ENCODE measurements at regions not wholly inside any gene's neighbourhood (a gene's known extent, or its start where the extent isn't known, plus 50 kb on each side); places are given as distances from the start of the nearest gene placed in this dataset.
"Not testable (repeated sequence)": the region's sequence is repeated elsewhere in the genome, so short reads cannot be mapped to it uniquely, and the experiment has no call there.

DNA sequence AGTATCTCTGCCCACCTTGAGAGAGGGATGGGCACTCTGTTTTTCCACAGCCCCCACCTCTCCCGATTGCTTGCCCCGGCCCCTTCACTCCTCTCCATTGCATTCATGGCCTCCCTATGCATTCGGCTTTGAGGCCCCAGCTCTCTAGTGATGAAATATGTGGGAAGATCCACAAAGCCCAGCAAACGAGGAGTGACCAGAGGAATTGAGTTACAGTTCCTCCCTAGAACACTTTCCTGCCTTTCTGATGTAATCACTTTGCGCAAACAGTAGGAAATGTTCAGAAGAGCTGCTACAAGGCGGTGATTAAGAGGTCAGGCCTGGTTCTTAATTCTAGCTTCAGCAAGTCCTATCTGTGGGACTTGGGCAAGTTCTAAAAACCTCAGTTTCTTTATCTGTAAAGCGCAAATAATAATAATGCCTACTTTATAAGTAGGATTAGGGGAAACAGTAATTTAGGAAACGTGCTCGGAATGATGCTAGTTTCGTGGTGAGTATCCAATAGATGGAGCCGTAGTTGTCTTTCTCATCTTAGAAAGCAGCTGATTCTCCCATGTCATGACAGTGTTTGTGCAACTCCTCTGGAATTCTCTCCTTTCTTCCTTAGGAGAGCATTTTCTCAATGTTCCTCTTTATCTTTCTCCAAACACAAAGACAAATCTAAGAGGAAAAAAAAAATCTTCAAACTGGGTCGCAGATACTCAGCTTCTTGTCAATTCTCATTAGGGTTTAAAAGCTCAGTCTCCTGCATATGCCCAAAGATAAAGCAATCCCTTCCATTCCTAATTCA is 99.5 kb upstream of the MSX2 start:
- no peak for DNase-seq (ENCODE audit: low read depth in 2 of 2)

DNA sequence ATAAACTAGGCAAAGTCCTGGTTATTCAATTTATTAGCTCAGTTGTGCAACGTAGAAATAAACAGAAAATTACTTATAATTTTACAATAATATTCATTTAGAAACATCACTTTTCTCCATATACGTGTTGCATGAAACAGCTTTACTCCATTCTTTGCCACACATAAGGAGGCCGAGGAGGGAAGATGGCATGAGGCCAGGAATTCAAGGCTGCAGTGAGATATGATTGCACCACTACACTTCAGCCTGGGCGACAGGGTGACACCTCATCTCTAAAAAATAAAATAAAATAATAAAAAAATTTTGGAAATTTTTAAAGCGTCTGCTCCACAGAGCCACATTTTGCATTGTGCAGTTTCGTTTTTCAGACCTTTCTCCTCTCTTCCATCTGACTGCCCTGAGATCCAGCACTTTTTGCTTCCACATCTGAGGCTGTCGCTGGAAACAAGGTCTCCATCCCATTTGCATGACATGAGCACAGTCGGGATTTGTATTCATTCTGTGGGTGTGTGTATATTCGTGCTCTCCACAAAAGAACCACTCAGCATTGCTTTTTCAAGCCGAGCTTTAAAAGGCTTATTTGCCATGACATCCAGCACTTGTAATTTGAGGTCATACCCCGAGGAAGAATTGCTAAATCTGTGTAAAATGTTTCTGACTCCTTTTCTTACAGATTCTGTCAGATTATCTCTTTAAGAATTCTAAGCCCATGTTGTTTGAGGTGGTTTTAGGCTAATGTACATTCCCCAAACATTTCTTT is 98.6 kb upstream of the MSX2 start:
- no peak for DNase-seq (ENCODE audit: low read depth in 2 of 2)

DNA sequence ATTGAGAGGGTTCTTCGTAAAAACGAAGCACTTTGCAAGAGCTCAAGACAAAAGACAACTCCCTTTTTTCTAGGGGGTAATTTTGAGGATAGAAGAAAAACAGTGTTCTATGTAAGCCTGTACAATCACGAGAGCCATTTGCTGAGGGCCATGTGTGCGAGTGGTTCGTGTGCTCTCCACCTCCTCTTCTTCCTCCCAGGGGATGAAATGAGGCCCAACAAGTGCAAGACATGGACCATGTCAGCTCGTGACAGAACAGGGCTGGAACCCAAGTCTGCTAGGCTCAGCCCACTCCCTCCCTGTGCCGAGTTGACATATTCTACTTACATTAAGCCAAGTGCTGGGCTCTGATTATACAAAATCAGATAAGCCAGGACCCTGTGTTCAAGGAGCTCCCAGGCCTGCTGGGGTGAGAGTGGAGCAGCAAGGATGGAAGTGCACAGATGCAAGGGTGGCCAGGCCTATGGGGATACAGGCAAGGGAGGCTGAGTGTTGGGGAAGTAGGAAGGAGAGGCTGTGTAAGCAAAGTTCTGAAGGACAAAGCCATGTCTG is 97.9 kb upstream of the MSX2 start:
- no peak for DNase-seq (ENCODE audit: low read depth in 2 of 2)

DNA sequence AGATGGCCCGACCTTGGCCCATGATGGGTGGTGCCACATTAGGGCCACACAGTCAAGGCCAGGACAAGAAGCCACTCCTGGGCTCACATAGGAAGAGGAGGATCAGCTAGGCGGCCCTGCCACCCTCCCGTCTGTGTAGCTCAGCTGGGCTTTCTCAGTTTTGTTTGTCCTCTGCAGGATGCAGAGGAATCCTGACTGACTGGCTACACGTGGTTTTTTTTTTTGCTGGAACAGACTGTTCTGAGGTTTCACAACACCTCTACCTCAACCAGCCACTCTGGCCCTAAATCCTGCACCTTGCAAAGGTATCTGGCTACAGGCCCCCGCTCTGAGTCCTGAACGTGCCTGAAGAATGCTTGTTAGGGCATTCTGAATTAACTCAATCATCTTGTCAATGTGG is 88.3 kb upstream of the MSX2 start:
- DNase-seq (ENCODE audit: low read depth in 2 of 2), result no peak

DNA sequence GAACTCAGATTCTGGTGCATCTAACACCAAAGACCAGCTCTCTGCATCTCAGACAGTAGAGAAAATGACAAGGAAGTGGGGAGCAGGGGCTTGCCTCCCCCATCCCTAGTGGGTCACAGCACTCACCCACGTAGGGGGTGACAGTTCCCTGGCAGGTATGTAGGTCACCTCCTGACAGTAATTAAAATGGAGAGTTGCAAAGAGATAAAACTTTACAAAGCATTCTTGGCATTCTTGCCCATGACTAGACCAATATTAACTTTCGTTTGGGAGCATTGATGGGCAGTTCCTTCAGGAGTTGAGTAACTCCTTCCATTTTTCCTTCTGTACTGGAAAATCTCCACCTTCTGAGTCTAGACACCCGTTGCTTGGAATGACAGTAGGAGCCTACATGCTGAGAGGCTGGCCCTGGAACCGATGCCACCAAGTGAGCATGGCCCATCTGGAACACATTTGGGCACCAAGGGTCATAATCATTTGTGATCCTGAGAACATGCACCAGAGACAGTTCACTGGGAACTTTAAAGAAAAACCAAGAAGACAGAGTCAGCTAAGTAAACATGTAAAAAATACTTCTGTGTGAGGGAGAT is 81.5 kb upstream of the MSX2 start:
- no peak for DNase-seq (ENCODE audit: low read depth in 2 of 2)

DNA sequence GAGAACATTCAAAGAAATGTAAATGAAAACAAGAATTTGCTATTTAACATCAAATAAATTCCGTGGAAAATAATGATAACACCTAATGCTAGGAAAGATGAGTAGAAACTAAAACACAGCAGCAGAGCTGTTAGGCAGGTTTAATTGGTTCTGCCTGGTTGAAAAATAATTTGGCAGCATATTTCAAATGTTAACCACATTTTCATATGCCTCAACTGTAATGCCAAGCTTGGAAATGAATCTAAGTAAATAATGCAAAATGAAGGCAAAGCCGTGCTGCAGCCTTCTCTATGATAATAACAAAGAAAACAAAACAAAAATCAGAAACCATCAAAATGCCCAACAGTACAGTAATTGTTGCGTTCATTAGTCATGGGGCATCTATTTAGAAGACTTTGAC is 79.9 kb upstream of the MSX2 start:
- DNase-seq (ENCODE audit: low read depth in 2 of 2), result no peak

DNA sequence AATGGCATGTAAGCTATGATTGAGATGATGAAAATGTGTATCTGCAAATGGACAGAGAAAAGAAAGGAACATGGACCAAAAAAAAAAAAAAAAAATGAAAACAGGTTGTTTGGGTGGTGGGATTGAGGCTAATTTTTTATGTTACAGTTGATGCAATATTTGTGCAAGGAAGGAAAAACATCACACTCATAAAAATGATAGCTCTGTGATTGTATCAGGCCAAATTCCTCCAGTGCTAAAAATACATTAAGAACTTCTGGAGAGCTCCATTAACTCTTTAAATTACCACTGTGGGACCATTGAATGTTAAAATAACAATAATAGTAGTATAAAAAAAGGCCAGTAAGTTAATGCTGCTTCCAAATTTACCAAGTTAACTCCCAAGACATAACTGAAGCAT is 79.5 kb upstream of the MSX2 start:
- DNase-seq (ENCODE audit: low read depth in 2 of 2), result no peak

DNA sequence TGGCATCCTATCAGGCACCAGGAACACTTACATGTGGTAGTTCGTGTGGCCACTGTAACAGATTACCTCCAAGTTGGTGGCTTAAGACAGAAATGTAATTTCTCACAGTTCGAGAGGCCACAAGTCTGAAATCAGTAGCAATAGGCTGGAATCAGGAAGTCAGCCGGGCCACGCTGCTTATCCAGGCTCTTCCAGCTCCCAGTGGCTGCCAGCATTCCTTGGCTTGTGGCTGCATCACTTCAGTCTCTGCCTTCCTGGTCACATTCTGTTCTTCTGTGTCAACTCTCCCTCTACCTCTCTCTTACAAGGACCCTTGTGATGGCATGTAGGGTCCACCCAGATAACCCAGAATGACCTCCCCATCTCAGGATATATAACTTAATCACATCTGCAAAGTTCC is 78.7 kb upstream of the MSX2 start:
- DNase-seq (ENCODE audit: low read depth in 2 of 2), result no peak

DNA sequence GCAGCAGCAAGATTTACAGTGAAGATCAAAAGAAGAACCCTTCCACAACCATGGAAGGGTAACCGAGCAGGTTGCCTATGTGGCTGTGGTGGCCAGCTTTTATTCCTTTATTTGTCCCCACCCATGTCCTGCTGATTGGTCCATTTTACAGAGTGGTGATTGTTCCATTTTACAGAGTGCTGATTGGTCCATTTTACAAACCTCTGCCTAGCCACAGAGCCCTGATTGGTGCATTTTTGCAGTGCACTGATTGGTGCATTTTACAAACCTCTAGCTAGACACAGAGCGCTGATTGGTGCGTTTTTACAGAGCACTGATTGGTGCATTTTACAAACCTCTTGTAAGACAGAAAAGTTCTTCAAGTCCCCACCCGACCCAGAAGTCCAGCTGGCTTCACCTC is 75.8 kb upstream of the MSX2 start:
- DNase-seq (ENCODE audit: low read depth in 2 of 2), result not testable (repeated sequence)

DNA sequence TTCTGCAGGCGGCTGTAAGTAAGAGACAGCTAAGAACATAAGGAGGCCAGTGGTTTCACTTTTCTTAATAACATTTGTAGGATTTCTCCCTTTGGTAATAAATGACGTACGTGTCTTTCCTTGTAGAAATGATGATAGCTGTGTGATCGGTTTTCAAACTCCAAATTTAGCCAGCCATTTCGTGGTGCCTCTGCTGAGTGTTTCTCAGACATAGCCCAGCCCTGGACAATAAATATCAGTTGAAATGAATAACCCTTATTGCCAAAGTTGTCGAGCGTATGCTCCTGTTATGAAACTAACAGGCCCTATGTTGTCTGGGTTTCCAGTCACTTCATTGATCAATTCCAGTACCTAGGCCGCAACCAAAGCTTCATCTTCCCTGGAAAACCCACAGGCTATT is 75.0 kb upstream of the MSX2 start:
- no peak for DNase-seq (ENCODE audit: low read depth in 2 of 2)

DNA sequence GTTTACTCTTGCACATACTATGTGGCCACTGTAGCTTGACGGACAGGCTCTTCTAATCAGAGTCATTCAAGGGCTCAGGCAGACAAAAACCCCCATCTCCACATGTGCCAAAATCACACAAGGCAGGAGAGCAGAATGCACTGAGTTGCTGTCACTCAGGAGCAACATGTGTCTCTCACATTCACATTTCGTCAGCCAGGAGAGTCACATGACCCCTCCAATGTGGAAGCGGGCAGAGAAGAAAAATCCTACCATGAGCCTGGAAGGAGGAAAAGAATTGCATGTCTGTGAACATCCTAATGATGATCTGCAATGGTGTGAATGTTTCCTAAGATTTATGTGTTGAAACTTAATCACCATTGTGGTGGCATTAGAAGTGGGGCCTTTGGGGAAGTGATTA is 69.9 kb upstream of the MSX2 start:
- DNase-seq (ENCODE audit: low read depth in 2 of 2), result no peak

DNA sequence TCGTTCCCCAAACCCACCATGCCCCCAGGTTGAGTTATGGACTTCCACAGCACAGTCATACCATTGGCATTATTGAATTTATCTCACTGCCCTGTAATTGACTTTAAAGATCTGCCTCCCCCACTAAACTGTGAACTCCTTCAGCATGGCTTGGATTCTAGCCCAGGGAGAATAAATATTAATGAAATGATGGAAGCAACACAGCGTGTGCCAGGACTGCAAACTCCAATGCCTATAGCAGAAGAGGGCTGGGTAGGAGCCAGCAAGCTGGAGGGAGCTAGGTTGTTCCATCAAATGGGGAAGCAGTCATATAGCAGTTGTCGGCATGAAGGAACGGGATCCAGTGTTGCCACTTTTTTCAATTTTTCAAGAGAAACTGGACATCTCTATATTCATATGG is 69.0 kb upstream of the MSX2 start:
- no peak for DNase-seq (ENCODE audit: low read depth in 2 of 2)

DNA sequence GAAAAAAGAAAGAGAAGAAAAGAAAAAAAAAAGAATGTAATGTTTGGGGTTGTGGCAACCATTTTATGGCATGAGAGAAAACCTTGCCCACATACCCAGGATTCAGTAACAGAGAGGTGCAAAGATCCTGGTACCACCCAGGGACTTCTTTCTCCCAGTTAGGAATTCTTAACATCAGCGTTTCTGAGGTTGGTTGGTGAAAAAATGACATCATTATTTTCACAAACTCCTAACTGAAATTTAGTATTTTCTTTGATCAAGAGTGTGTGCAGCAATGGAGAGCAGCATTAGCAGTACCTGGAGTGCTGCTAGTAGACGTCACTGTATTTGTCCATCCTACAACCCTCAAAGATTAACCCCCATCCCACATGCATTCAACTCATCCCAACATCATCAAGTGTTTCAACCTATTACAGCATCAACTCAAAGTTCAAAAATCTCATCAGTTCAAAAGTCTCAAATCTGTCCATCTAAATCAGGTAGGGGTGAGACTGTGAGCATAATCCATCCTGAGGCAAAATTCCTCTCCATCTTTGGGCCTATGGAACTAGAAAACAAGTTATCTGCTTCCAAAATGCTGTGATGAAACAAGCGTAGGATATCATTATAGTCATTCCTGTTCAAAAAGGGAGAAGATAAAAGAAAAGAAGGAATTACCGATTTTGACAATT is 60.1 kb upstream of the MSX2 start:
- DNase-seq (ENCODE audit: low read depth in 2 of 2), result no peak

DNA sequence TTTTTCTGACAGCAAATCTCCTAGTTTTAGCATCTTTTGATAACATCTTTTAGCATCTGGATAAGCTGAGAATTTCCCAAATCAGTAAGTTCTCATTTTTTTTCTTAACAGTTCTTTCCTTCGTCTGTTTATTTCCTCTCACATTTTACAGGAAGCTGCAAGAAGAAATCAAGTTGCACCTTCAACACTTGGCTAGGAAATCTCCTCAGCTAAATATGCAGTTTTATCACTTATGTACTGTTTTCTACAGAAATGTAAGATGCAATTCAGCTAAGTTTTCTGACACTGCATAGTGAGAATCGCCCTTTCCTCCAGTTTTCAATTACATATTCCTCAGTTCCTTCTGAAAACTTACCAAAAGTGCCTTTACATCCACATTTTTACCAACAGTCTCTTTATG is 59.0 kb upstream of the MSX2 start:
- no peak for DNase-seq (ENCODE audit: low read depth in 2 of 2)

DNA sequence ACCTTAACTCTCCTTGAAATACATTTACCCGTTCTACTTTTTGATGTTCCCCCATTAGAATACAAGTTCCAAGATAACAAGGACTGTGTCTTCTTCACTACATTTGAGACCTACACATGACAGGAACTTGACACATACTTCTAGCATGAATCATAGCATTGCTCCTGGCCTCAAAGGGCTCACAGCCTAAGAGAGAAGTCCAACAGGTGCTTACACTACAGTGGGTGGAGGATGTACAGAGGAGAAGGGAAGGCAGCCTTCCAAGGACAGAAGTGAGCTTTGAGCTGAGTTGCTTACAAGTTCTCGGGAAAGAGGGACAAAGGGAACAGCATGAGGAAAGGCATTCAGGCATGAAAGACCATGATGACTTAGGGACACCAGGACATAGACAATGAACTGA is 56.9 kb upstream of the MSX2 start:
- no peak for DNase-seq (ENCODE audit: low read depth in 2 of 2)

DNA sequence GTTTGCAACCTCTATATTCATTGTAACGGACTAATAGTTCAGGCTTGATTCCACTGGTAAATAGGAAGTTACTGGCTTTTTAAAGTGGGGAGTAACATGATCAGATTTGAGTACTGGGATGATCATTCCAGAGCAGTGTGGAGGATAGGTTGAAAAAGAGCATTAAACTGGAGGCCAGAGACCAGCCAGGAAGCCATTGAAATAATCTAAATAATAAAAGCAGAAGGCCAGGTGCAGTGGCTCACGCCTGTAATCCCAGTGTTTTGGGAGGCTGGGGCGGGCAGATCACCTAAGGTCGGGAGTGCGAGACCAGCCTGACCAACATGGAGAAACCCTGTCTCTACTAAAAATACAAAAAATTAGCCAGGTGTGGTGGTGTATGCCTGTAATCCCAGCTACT is 56.0 kb upstream of the MSX2 start:
- no peak for DNase-seq (ENCODE audit: low read depth in 2 of 2)
